ENCODE measurements at regions not wholly inside any gene's neighbourhood (a gene's known extent, or its start where the extent isn't known, plus 50 kb on each side); places are given as distances from the start of the nearest gene placed in this dataset.

GRCh38 chr13:72023895-72024294 lies 156.9 kb upstream of the DACH1 start:
- no peak for DNase-seq
- H4K12ac ChIP-seq (ENCODE audit: low read depth, low read length): no peak overlapping the region
- no peak overlapping the region for H3K4me3 ChIP-seq (ENCODE audit: low read depth, low read length)
- peaks cover 11% of the 10 kb centered on the region for H3K9me3 ChIP-seq (ENCODE audit: insufficient read depth, low read depth, low read length)
- H2AK5ac ChIP-seq (ENCODE audit: low read length): no peak overlapping the region
- H2BK120ac ChIP-seq (ENCODE audit: insufficient read depth, low read length, poor library complexity): no peak overlapping the region
- H2BK12ac ChIP-seq (ENCODE audit: low read length): no peak overlapping the region
- H3K4me1 ChIP-seq (ENCODE audit: control insufficient read depth in 1 of 2, insufficient read depth in 2 of 2, low read length in 2 of 2): no peaks in the 10 kb centered on the region
- H3K36me3 ChIP-seq (ENCODE audit: control insufficient read depth in 1 of 2, insufficient read depth in 2 of 2, low read length in 2 of 2): no peaks in the 10 kb centered on the region
- no peak overlapping the region for H3K18ac ChIP-seq (ENCODE audit: low read length)
- H3K9ac ChIP-seq (ENCODE audit: low read length): no peak overlapping the region
- no peak overlapping the region for H3K4me2 ChIP-seq (ENCODE audit: low read length)
- H3K79me2 ChIP-seq (ENCODE audit: control insufficient read depth, insufficient read depth, low read length, poor library complexity): no peaks in the 10 kb centered on the region
- WGBS (ENCODE audit: extremely low coverage, insufficient coverage, insufficient read length): no CpG with 5 or more reads among the region's 6 CpGs
- H3K79me1 ChIP-seq (ENCODE audit: low read length): no peaks in the 10 kb centered on the region
- H4K91ac ChIP-seq (ENCODE audit: low read depth, low read length): no peak overlapping the region
- H3K4ac ChIP-seq (ENCODE audit: low read depth, low read length): no peak overlapping the region
- H3K27me3 ChIP-seq (ENCODE audit: insufficient read depth, low read length): no peaks in the 10 kb centered on the region
- H3K27ac ChIP-seq (ENCODE audit: low read depth, low read length): no peak overlapping the region
- no peak overlapping the region for H2BK5ac ChIP-seq (ENCODE audit: low read depth, low read length, poor library complexity)
- H3K14ac ChIP-seq (ENCODE audit: low read length): no peak overlapping the region
- H2AFZ ChIP-seq (ENCODE audit: insufficient read depth, low read length, poor library complexity): no peak overlapping the region
- H4K8ac ChIP-seq (ENCODE audit: low read depth, low read length): no peak overlapping the region
- no peak overlapping the region for H3K23ac ChIP-seq (ENCODE audit: low read length)

GRCh38 chr13:72005455-72005854 lies 138.5 kb upstream of the DACH1 start:
- no peak overlapping the region for H3K4ac ChIP-seq (ENCODE audit: low read depth, low read length)
- H3K4me3 ChIP-seq (ENCODE audit: low read depth, low read length): no peak overlapping the region
- no peak overlapping the region for H2AFZ ChIP-seq (ENCODE audit: insufficient read depth, low read length, poor library complexity)
- H2AK5ac ChIP-seq (ENCODE audit: low read length): no peak overlapping the region
- no peak overlapping the region for H2BK120ac ChIP-seq (ENCODE audit: insufficient read depth, low read length, poor library complexity)
- H3K4me2 ChIP-seq (ENCODE audit: low read length): no peak overlapping the region
- no peak overlapping the region for H4K12ac ChIP-seq (ENCODE audit: low read depth, low read length)
- H2BK5ac ChIP-seq (ENCODE audit: low read depth, low read length, poor library complexity): no peak overlapping the region
- H3K23ac ChIP-seq (ENCODE audit: low read length): no peak overlapping the region
- no peaks in the 10 kb centered on the region for H3K27me3 ChIP-seq (ENCODE audit: insufficient read depth, low read length)
- no peak overlapping the region for H3K27ac ChIP-seq (ENCODE audit: low read depth, low read length)
- no peak overlapping the region for H4K91ac ChIP-seq (ENCODE audit: low read depth, low read length)
- no peaks in the 10 kb centered on the region for H3K79me1 ChIP-seq (ENCODE audit: low read length)
- H4K8ac ChIP-seq (ENCODE audit: low read depth, low read length): no peak overlapping the region
- H3K79me2 ChIP-seq (ENCODE audit: control insufficient read depth, insufficient read depth, low read length, poor library complexity): no peaks in the 10 kb centered on the region
- H3K36me3 ChIP-seq (ENCODE audit: control insufficient read depth in 1 of 2, insufficient read depth in 2 of 2, low read length in 2 of 2): no peaks in the 10 kb centered on the region
- no peak overlapping the region for H2BK12ac ChIP-seq (ENCODE audit: low read length)
- H3K14ac ChIP-seq (ENCODE audit: low read length): no peak overlapping the region
- no peak overlapping the region for H3K18ac ChIP-seq (ENCODE audit: low read length)
- no peak for DNase-seq
- H3K9ac ChIP-seq (ENCODE audit: low read length): no peak overlapping the region
- H3K4me1 ChIP-seq (ENCODE audit: control insufficient read depth in 1 of 2, insufficient read depth in 2 of 2, low read length in 2 of 2): no peaks in the 10 kb centered on the region
- no peaks in the 10 kb centered on the region for H3K9me3 ChIP-seq (ENCODE audit: insufficient read depth, low read depth, low read length)

- Histone ChIP-seq H2BK120ac (ENCODE audit: insufficient read depth, low read length, poor library complexity) (no peak overlapping the region), H3K9me3 (ENCODE audit: insufficient read depth, low read depth, low read length) (no peaks in the 10 kb centered on the region), H2BK5ac (ENCODE audit: low read depth, low read length, poor library complexity) (no peak overlapping the region), H3K4me1 (ENCODE audit: control insufficient read depth in 1 of 2, insufficient read depth in 2 of 2, low read length in 2 of 2) (no peaks in the 10 kb centered on the region), H3K4me2 (ENCODE audit: low read length) (no peak overlapping the region), H3K23ac (ENCODE audit: low read length) (no peak overlapping the region), H3K9ac (ENCODE audit: low read length) (no peak overlapping the region), H3K4me3 (ENCODE audit: low read depth, low read length) (no peak overlapping the region), H3K27me3 (ENCODE audit: insufficient read depth, low read length) (no peaks in the 10 kb centered on the region), H3K79me2 (ENCODE audit: control insufficient read depth, insufficient read depth, low read length, poor library complexity) (no peaks in the 10 kb centered on the region), H4K8ac (ENCODE audit: low read depth, low read length) (no peak overlapping the region), H2BK12ac (ENCODE audit: low read length) (no peak overlapping the region), H3K18ac (ENCODE audit: low read length) (no peak overlapping the region), H4K91ac (ENCODE audit: low read depth, low read length) (no peak overlapping the region), H3K14ac (ENCODE audit: low read length) (no peak overlapping the region), H2AK5ac (ENCODE audit: low read length) (no peak overlapping the region), H3K4ac (ENCODE audit: low read depth, low read length) (no peak overlapping the region), H3K79me1 (ENCODE audit: low read length) (no peaks in the 10 kb centered on the region), H3K27ac (ENCODE audit: low read depth, low read length) (no peak overlapping the region), H3K36me3 (ENCODE audit: control insufficient read depth in 1 of 2, insufficient read depth in 2 of 2, low read length in 2 of 2) (no peaks in the 10 kb centered on the region), H4K12ac (ENCODE audit: low read depth, low read length) (no peak overlapping the region), H2AFZ (ENCODE audit: insufficient read depth, low read length, poor library complexity) (no peak overlapping the region)
- WGBS (ENCODE audit: extremely low coverage, insufficient coverage, insufficient read length): no CpG with 5 or more reads among the region's 5 CpGs
- DNase-seq: no peak
Observed at GRCh38 chr13:72004784-72005374, 137.9 kb upstream of the DACH1 start.

DNA sequence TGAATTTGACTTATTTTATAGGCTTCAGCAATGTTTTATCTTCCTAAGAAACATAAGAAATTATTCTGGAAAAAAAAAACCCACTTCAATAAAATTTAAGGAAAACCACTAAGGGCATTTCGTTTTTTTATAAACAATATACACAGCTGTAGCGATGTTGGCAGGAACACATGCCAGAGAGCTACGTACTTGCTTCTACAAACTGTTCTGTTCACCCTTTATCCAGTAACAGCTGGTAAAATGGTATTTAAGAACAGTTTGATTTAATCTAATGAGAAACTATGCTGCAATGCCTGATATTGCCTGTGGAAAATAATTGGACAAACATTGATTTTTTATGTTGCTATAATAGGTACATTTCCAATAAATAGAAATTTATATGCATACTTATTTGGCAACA lies 137.2 kb upstream of the DACH1 start:
- Histone ChIP-seq H3K4me1 (ENCODE audit: control insufficient read depth in 1 of 2, insufficient read depth in 2 of 2, low read length in 2 of 2) (no peaks in the 10 kb centered on the region), H2BK12ac (ENCODE audit: low read length) (no peak overlapping the region), H3K79me1 (ENCODE audit: low read length) (no peaks in the 10 kb centered on the region), H3K14ac (ENCODE audit: low read length) (no peak overlapping the region), H3K79me2 (ENCODE audit: control insufficient read depth, insufficient read depth, low read length, poor library complexity) (no peaks in the 10 kb centered on the region), H3K4me2 (ENCODE audit: low read length) (no peak overlapping the region), H2BK120ac (ENCODE audit: insufficient read depth, low read length, poor library complexity) (no peak overlapping the region), H2AK5ac (ENCODE audit: low read length) (no peak overlapping the region), H2BK5ac (ENCODE audit: low read depth, low read length, poor library complexity) (no peak overlapping the region), H4K91ac (ENCODE audit: low read depth, low read length) (no peak overlapping the region), H3K4me3 (ENCODE audit: low read depth, low read length) (no peak overlapping the region), H3K4ac (ENCODE audit: low read depth, low read length) (no peak overlapping the region), H4K8ac (ENCODE audit: low read depth, low read length) (no peak overlapping the region), H4K12ac (ENCODE audit: low read depth, low read length) (no peak overlapping the region), H3K27ac (ENCODE audit: low read depth, low read length) (no peak overlapping the region), H2AFZ (ENCODE audit: insufficient read depth, low read length, poor library complexity) (no peak overlapping the region), H3K23ac (ENCODE audit: low read length) (no peak overlapping the region), H3K9ac (ENCODE audit: low read length) (no peak overlapping the region), H3K36me3 (ENCODE audit: control insufficient read depth in 1 of 2, insufficient read depth in 2 of 2, low read length in 2 of 2) (no peaks in the 10 kb centered on the region), H3K27me3 (ENCODE audit: insufficient read depth, low read length) (no peaks in the 10 kb centered on the region), H3K9me3 (ENCODE audit: insufficient read depth, low read depth, low read length) (no peaks in the 10 kb centered on the region), H3K18ac (ENCODE audit: low read length) (no peak overlapping the region)
- WGBS (ENCODE audit: extremely low coverage, insufficient coverage, insufficient read length): no CpG with 5 or more reads among the region's 3 CpGs
- DNase-seq: no peak
